ENCODE measurements at regions not wholly inside any gene's neighbourhood (a gene's known extent, or its start where the extent isn't known, plus 50 kb on each side); places are given as distances from the start of the nearest gene placed in this dataset.

- Histone ChIP-seq H3K27ac (no peak overlapping the region), H3K36me3 (no peaks in the 10 kb centered on the region), H3K9me3 (no peaks in the 10 kb centered on the region), H3K4me1 (no peaks in the 10 kb centered on the region), H3K4me3 (no peak overlapping the region), H3K27me3 (no peaks in the 10 kb centered on the region)
- DNase-seq: no peak
- TF ChIP-seq, protein P1, sequence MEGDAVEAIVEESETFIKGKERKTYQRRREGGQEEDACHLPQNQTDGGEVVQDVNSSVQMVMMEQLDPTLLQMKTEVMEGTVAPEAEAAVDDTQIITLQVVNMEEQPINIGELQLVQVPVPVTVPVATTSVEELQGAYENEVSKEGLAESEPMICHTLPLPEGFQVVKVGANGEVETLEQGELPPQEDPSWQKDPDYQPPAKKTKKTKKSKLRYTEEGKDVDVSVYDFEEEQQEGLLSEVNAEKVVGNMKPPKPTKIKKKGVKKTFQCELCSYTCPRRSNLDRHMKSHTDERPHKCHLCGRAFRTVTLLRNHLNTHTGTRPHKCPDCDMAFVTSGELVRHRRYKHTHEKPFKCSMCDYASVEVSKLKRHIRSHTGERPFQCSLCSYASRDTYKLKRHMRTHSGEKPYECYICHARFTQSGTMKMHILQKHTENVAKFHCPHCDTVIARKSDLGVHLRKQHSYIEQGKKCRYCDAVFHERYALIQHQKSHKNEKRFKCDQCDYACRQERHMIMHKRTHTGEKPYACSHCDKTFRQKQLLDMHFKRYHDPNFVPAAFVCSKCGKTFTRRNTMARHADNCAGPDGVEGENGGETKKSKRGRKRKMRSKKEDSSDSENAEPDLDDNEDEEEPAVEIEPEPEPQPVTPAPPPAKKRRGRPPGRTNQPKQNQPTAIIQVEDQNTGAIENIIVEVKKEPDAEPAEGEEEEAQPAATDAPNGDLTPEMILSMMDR (IDR thresholded peaks at IDR 0.05): no peak
Measured at GRCh38 chr3:124422805-124423204, 307.4 kb upstream of the UMPS start.

DNA sequence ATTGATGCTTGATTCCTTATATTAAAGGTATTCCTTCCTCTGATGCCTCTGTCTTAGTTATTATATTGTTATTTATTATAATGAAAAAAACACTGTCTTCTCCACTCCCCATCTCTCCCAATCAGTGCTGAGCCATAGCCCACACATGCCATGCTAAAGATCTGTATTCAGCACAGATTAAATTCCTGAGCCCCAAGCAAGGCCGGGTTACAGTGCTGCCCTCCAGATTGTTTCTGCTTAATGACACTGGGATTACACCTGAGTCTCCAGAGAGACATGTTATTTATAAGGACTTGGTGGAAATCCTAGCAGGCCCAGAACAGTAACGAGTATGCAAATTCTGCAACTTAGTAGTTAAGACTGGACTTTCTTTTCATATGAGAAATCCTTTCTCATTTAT lies 305.9 kb upstream of the UMPS start:
- no peak overlapping the region for H3K27ac ChIP-seq
- TF ChIP-seq POLR2A (IDR thresholded peaks at IDR 0.05): no peak
- TF ChIP-seq, protein P1 (IDR thresholded peaks at IDR 0.05): no peak
- H3K36me3 ChIP-seq: no peaks in the 10 kb centered on the region
- no peaks in the 10 kb centered on the region for H3K27me3 ChIP-seq
- H3K4me1 ChIP-seq: no peaks in the 10 kb centered on the region
- no peak for DNase-seq
- H3K9me3 ChIP-seq: no peaks in the 10 kb centered on the region
- no peak overlapping the region for H3K4me3 ChIP-seq

GRCh38 chr3:124425972-124426371 lies 304.3 kb upstream of the UMPS start:
- no peaks in the 10 kb centered on the region for H3K36me3 ChIP-seq
- H3K27ac ChIP-seq: no peak overlapping the region
- H3K4me3 ChIP-seq: no peak overlapping the region
- H3K4me1 ChIP-seq: no peaks in the 10 kb centered on the region
- no peak for DNase-seq
- no peaks in the 10 kb centered on the region for H3K9me3 ChIP-seq
- no peaks in the 10 kb centered on the region for H3K27me3 ChIP-seq
- no peak for TF ChIP-seq POLR2A (IDR thresholded peaks at IDR 0.05)
- TF ChIP-seq, protein P1 (IDR thresholded peaks at IDR 0.05): no peak

- no peaks in the 10 kb centered on the region for H3K27me3 ChIP-seq
- H3K4me3 ChIP-seq: no peak overlapping the region
- DNase-seq: no peak
- no peaks in the 10 kb centered on the region for H3K4me1 ChIP-seq
- no peaks in the 10 kb centered on the region for H3K36me3 ChIP-seq
- TF ChIP-seq, protein P1 (IDR thresholded peaks at IDR 0.05): no peak
- no peak for TF ChIP-seq POLR2A (IDR thresholded peaks at IDR 0.05)
- no peak overlapping the region for H3K27ac ChIP-seq
- H3K9me3 ChIP-seq: no peaks in the 10 kb centered on the region
Measured at GRCh38 chr3:124428372-124429128, 301.7 kb upstream of the UMPS start.

DNA sequence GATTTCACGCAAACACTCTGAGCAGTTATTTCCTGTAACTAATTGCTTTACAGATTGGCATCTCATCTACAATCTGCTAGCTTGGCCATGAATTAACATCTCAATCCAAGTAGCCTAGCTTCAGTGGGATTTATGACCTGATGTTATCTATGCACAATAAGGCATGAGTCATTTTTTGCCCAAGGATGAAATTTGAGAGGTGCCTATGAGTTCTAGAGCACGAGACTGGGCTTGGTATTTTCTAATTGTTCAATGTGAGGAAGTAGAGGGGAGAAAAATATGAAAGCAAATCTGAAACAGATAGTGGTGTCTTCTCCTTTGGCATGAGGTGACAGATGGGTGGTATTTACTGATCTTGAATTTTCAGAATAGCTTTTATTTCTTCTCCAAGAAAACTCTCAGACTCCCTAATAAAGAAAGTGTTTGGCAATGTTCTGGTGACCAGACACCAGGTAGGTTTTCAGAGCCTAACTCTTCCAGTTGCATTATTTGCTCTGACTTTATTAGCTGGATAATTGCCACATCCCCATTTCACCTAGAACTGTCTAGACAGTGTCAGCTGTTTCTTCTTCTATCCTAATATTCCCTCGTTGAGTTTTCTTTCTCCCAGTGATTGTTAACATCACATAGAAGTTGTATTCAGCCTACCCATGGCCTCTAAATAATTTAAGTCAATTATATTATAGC lies 301.0 kb upstream of the UMPS start:
- Histone ChIP-seq H3K4me1 (no peaks in the 10 kb centered on the region), H3K9me3 (no peaks in the 10 kb centered on the region), H3K27ac (no peak overlapping the region), H3K4me3 (no peak overlapping the region), H3K36me3 (no peaks in the 10 kb centered on the region), H3K27me3 (no peaks in the 10 kb centered on the region)
- TF ChIP-seq, protein P1 (IDR thresholded peaks at IDR 0.05): no peak
- no peak for TF ChIP-seq POLR2A (IDR thresholded peaks at IDR 0.05)
- no peak for DNase-seq

Data from Peyer's patch (tissue), 4 donors.